Neural crest cell (in vitro differentiated cells): ENCODE measurements at regions not wholly inside any gene's neighbourhood (a gene's known extent, or its start where the extent isn't known, plus 50 kb on each side); places are given as distances from the start of the nearest gene placed in this dataset.

Source experiments
- DNase-seq: peaks from one replicate; pipeline ENCODE4 v3.0.0; 2021; ENCODE audit warnings: low read depth, mixed read lengths, low spot score
- H3K27ac Mint-ChIP-seq: one replicate; pipeline ENCODE4 v1.8.0; 2021; ENCODE audit warnings: mild to moderate bottlenecking, mixed read lengths; ENCODE audit not compliant: unreplicated experiment
- H3K27me3 Mint-ChIP-seq: 2 replicates; pipeline ENCODE4 v1.8.0; 2021; ENCODE audit warnings: low read depth, mild to moderate bottlenecking, mixed read lengths
- H3K36me3 Mint-ChIP-seq: 2 replicates; pipeline ENCODE4 v1.8.0; 2021; ENCODE audit warnings: low read depth, mild to moderate bottlenecking, mixed read lengths
- H3K4me1 Mint-ChIP-seq: 2 replicates; pipeline ENCODE4 v1.8.0; 2021; ENCODE audit warnings: mixed read lengths
- H3K4me3 Mint-ChIP-seq: one replicate; pipeline ENCODE4 v1.8.0; 2021; ENCODE audit warnings: mild to moderate bottlenecking, mixed read lengths
- H3K9me3 Mint-ChIP-seq: 2 replicates; pipeline ENCODE4 v1.8.0; 2021; ENCODE audit warnings: mixed read lengths
- CTCF ChIP-seq: fragments of 200-600 bp; sonication (generic); conservative IDR thresholded peaks from 2 replicates; pipeline ENCODE4 v1.5.0; 2021; ENCODE audit warnings: antibody characterized with exemption, mild to moderate bottlenecking

GRCh38 chr5:67720162-67720772, 495.3 kb upstream of the PIK3R1 start:
- Mint-ChIP-seq H3K4me3 (no peak overlapping the region), H3K36me3 (peaks cover 5% of the 10 kb centered on the region), H3K27me3 (no peaks in the 10 kb centered on the region), H3K27ac (no peak overlapping the region), H3K9me3 (no peaks in the 10 kb centered on the region), H3K4me1 (peaks cover 9% of the 10 kb centered on the region)
- no peak for TF ChIP-seq CTCF
- no peak for DNase-seq

- no peak for DNase-seq
- Mint-ChIP-seq H3K4me1 (no peaks in the 10 kb centered on the region), H3K4me3 (no peak overlapping the region), H3K27ac (no peak overlapping the region), H3K9me3 (peaks cover 27% of the 10 kb centered on the region), H3K36me3 (peaks cover 42% of the 10 kb centered on the region), H3K27me3 (no peaks in the 10 kb centered on the region)
- TF ChIP-seq CTCF = no peak
These were observed 505.4 kb upstream of the CD180 start for GRCh38 chr5:67702008-67702407.

- Mint-ChIP-seq H3K27me3 (no peaks in the 10 kb centered on the region), H3K4me1 (no peaks in the 10 kb centered on the region), H3K27ac (no peak overlapping the region), H3K36me3 (peaks cover 28% of the 10 kb centered on the region), H3K9me3 (peaks cover 21% of the 10 kb centered on the region), H3K4me3 (no peak overlapping the region)
- DNase-seq = no peak
- no peak for TF ChIP-seq CTCF
These were observed 503.0 kb upstream of the CD180 start for GRCh38 chr5:67699560-67699959.

- no peak overlapping the region for H3K27ac Mint-ChIP-seq
- peaks cover 20% of the 10 kb centered on the region for H3K9me3 Mint-ChIP-seq
- H3K4me3 Mint-ChIP-seq = no peak overlapping the region
- peaks cover 22% of the 10 kb centered on the region for H3K36me3 Mint-ChIP-seq
- DNase-seq = no peak
- no peak for TF ChIP-seq CTCF
- no peaks in the 10 kb centered on the region for H3K27me3 Mint-ChIP-seq
- no peaks in the 10 kb centered on the region for H3K4me1 Mint-ChIP-seq
These were observed 499.8 kb upstream of the CD180 start for GRCh38 chr5:67696446-67696845.

- no peak for DNase-seq
- Mint-ChIP-seq H3K9me3 (peaks cover 18% of the 10 kb centered on the region), H3K4me1 (no peaks in the 10 kb centered on the region), H3K36me3 (peaks cover 25% of the 10 kb centered on the region), H3K27me3 (no peaks in the 10 kb centered on the region), H3K4me3 (no peak overlapping the region), H3K27ac (no peak overlapping the region)
- no peak for TF ChIP-seq CTCF
These were observed 498.8 kb upstream of the CD180 start for GRCh38 chr5:67695369-67695768.
